Stomach (tissue), 8 donors: ENCODE measurements at regions not wholly inside any gene's neighbourhood (a gene's known extent, or its start where the extent isn't known, plus 50 kb on each side); places are given as distances from the start of the nearest gene placed in this dataset.

ENCODE experiments used
- DNase-seq, 2 donors: peaks; one replicate each; pipeline versions ENCODE4 v3.0.0 to v3.0.0-alpha.2; 2013 to 2019
- H3K27ac ChIP-seq, 5 donors: fragments of 200-600 bp in 4 of 5; sonication (generic) in 4 of 5; one replicate each; pipeline ENCODE4 v1.5.1; 2013 to 2019; ENCODE audit warnings: mild to moderate bottlenecking in 1 of 5, moderate library complexity in 1 of 5
- H3K27me3 ChIP-seq, 3 donors: fragments of 200-600 bp; sonication (generic); one replicate each; pipeline ENCODE4 v1.5.1; 2017 to 2019; ENCODE audit warnings: mixed run types in 1 of 3
- H3K36me3 ChIP-seq, 4 donors: fragments of 200-600 bp; sonication (generic); 1 replicate in 3 of 4; 2 replicates in 1 of 4; pipeline ENCODE4 v1.5.1; 2016 to 2019
- H3K4me1 ChIP-seq, 4 donors: fragments of 200-600 bp; sonication (generic); one replicate each; pipeline ENCODE4 v1.5.1; 2016 to 2019
- H3K4me3 ChIP-seq, 4 donors: fragments of 200-600 bp; sonication (generic) in 3 of 4; one replicate each; pipeline ENCODE4 v1.5.1; 2016 to 2019; ENCODE audit warnings: mild to moderate bottlenecking in 1 of 4
- H3K9me3 ChIP-seq, 4 donors: fragments of 200-600 bp; sonication (generic); one replicate each; pipeline ENCODE4 v1.5.1; 2016 to 2019
- CTCF ChIP-seq, 7 experiments: fragments of 450-650 bp in 4 of 7; fragments of 200-600 bp in 3 of 7; sonication (generic) in 3 of 7; IDR thresholded peaks; one replicate each; pipeline ENCODE4 v1.5.1; 2016 to 2019; ENCODE audit warnings: antibody characterized with exemption in 7 of 7, control low read depth in 2 of 7, mild to moderate bottlenecking in 1 of 7
- EP300 ChIP-seq: sonication (generic); formaldehyde crosslinking; IDR thresholded peaks from one replicate; pipeline ENCODE4 v1.6.1; 2017; ENCODE audit warnings: antibody characterized with exemption
- POLR2A ChIP-seq, 4 donors: fragments of 450-650 bp; IDR thresholded peaks; one replicate each; pipeline ENCODE4 v1.6.1; 2016; ENCODE audit warnings: antibody characterized with exemption in 4 of 4, control low read depth in 2 of 4, mild to moderate bottlenecking in 1 of 4, moderate library complexity in 1 of 4
- POLR2AphosphoS5 ChIP-seq, 3 donors: sonication (generic); formaldehyde crosslinking; IDR thresholded peaks; one replicate each; pipeline ENCODE4 v1.6.1; 2016; ENCODE audit warnings: antibody characterized with exemption in 3 of 3
- WGBS, 5 donors: extraction: QIAGEN DNeasy Blood & Tissue Kit in 3 of 5; methylation state at CpG; one replicate each; pipeline versions ENCODE4 v1.1.5 to v1.1.7; 2013 to 2018; 5-methylcytosine and 5-hydroxymethylcytosine counted together
- intact Hi-C: fragments of 100-400 bp; cut with DNase I; formaldehyde crosslinking; loops from one replicate; pipeline ENCODE4 v1.15.1; 2023; ENCODE audit warnings: low total_unique reads
- donor health status: healthy with polysubstance abuse.
- donor health status: Bipolar disorder and iron deficiency.
- donor health status: healthy.

- TF ChIP-seq EP300 (no peak), POLR2AphosphoS5 (IDR thresholded peaks at IDR 0.05) (no peak), POLR2A (IDR thresholded peaks at IDR 0.05) (no peak)
- WGBS, 5 donors: 52 to 80% (median 71%) methylated on average over 2 of the region's 2 CpGs
- intact Hi-C loops: no loop called here
Measured at GRCh38 chr3:107951126-107951525, 139.7 kb downstream of the CD47 start.

GRCh38 chr3:107950417-107950816 lies 140.4 kb downstream of the CD47 start:
- Histone ChIP-seq H3K9me3 (no peaks in the 10 kb centered on the region), H3K27me3 (no peaks in the 10 kb centered on the region), H3K4me3 (no peak overlapping the region), H3K36me3 (no peaks in the 10 kb centered on the region), H3K27ac (no peak overlapping the region), H3K4me1 (peaks cover 0 to 12% (median 5%) of the 10 kb centered on the region in 4 donors)
- DNase-seq: no peak
- no peak for TF ChIP-seq CTCF (IDR thresholded peaks at IDR 0.05)
- TF ChIP-seq POLR2A (IDR thresholded peaks at IDR 0.05): no peak
- no peak for TF ChIP-seq POLR2AphosphoS5 (IDR thresholded peaks at IDR 0.05)
- no peak for TF ChIP-seq EP300
- intact Hi-C loops: no loop called here
- WGBS, 5 donors: 91 to 100% (median 94%) methylated on average over 2 of the region's 2 CpGs

More at GRCh38 chr3:107951126-107951525, 139.7 kb downstream of the CD47 start:
- Histone ChIP-seq H3K27ac (no peak overlapping the region), H3K4me1 (peaks cover 0 to 19% (median 12%) of the 10 kb centered on the region in 4 donors), H3K9me3 (no peaks in the 10 kb centered on the region), H3K4me3 (no peak overlapping the region), H3K27me3 (no peaks in the 10 kb centered on the region), H3K36me3 (no peaks in the 10 kb centered on the region)
- no peak for DNase-seq

- TF ChIP-seq POLR2AphosphoS5 (IDR thresholded peaks at IDR 0.05): no peak
- no peak for TF ChIP-seq POLR2A (IDR thresholded peaks at IDR 0.05)
- TF ChIP-seq CTCF (IDR thresholded peaks at IDR 0.05): no peak
- TF ChIP-seq EP300: no peak
- Histone ChIP-seq H3K36me3 (no peaks in the 10 kb centered on the region), H3K4me3 (no peak overlapping the region), H3K4me1 (peaks cover 0 to 4% (median 0%) of the 10 kb centered on the region in 4 donors), H3K27ac (no peak overlapping the region), H3K27me3 (no peaks in the 10 kb centered on the region), H3K9me3 (no peaks in the 10 kb centered on the region)
- WGBS, 5 donors: 90 to 97% (median 94%) methylated on average over 3 of the region's 3 CpGs
- DNase-seq: no peak
- intact Hi-C loops: no loop called here
Measured at GRCh38 chr3:107949394-107949970, 141.3 kb downstream of the CD47 start.

GRCh38 chr3:107947203-107947602 lies 143.6 kb downstream of the CD47 start:
- no peaks in the 10 kb centered on the region for H3K9me3 ChIP-seq
- TF ChIP-seq EP300 (no peak), POLR2AphosphoS5 (IDR thresholded peaks at IDR 0.05) (no peak), CTCF (IDR thresholded peaks at IDR 0.05) (no peak), POLR2A (IDR thresholded peaks at IDR 0.05) (no peak)
- H3K27me3 ChIP-seq: no peaks in the 10 kb centered on the region
- H3K36me3 ChIP-seq: no peaks in the 10 kb centered on the region
- peaks cover 0 to 4% (median 0%) of the 10 kb centered on the region in 4 donors for H3K4me1 ChIP-seq
- no peak overlapping the region for H3K27ac ChIP-seq
- no peak for DNase-seq
- H3K4me3 ChIP-seq: no peak overlapping the region
- intact Hi-C loops: no loop called here

- TF ChIP-seq POLR2A (IDR thresholded peaks at IDR 0.05) (no peak), POLR2AphosphoS5 (IDR thresholded peaks at IDR 0.05) (no peak), EP300 (no peak), CTCF (IDR thresholded peaks at IDR 0.05) (no peak)
- Histone ChIP-seq H3K4me3 (no peak overlapping the region), H3K36me3 (no peaks in the 10 kb centered on the region), H3K27me3 (no peaks in the 10 kb centered on the region), H3K4me1 (peaks cover 0 to 4% (median under 1%) of the 10 kb centered on the region in 4 donors), H3K9me3 (no peaks in the 10 kb centered on the region), H3K27ac (no peak overlapping the region)
- no peak for DNase-seq
- intact Hi-C loops: no loop called here
- WGBS, 5 donors: 87 to 100% (median 92%) methylated on average over 1 of the region's 1 CpG
Measured at GRCh38 chr3:107946700-107947099, 144.1 kb downstream of the CD47 start.
